T-helper 17 cell (primary cell): ENCODE measurements at regions not wholly inside any gene's neighbourhood (a gene's known extent, or its start where the extent isn't known, plus 50 kb on each side); places are given as distances from the start of the nearest gene placed in this dataset.
"Not testable (repeated sequence)": the region's sequence is repeated elsewhere in the genome, so short reads cannot be mapped to it uniquely, and the experiment has no call there.

Source experiments
- ATAC-seq: fragments of 150-1000 bp; cut with Tn5 transposase; 2 replicates; pipeline ENCODE4 v1.10.0; 2021; ENCODE audit warnings: mild to moderate bottlenecking, moderate library complexity
- DNase-seq, 3 donors: peaks; one replicate each; pipeline versions ENCODE4 v3.0.0 to v3.0.0-alpha.2; 2020 to 2021
- H3K9me3 ChIP-seq: one replicate; pipeline ENCODE4 v1.7.0; 2013; ENCODE audit warnings: low read length, mild to moderate bottlenecking; ENCODE audit not compliant: control insufficient read depth, poor library complexity, severe bottlenecking
- H3K27ac Mint-ChIP-seq: one replicate; pipeline ENCODE4 v1.8.0; 2022; ENCODE audit warnings: mild to moderate bottlenecking, moderate library complexity, mixed read lengths
- H3K27me3 Mint-ChIP-seq: one replicate; pipeline ENCODE4 v1.8.0; 2022; ENCODE audit warnings: mixed read lengths
- H3K36me3 Mint-ChIP-seq: one replicate; pipeline ENCODE4 v1.8.0; 2022; ENCODE audit warnings: low read depth, mixed read lengths
- H3K4me1 Mint-ChIP-seq: one replicate; pipeline ENCODE4 v1.8.0; 2022; ENCODE audit warnings: mild to moderate bottlenecking, mixed read lengths
- H3K4me3 Mint-ChIP-seq: one replicate; pipeline ENCODE4 v1.8.0; 2022; ENCODE audit warnings: mild to moderate bottlenecking, moderate library complexity, mixed read lengths

GRCh38 chr22:38375784-38376183 is 58.6 kb upstream of the CSNK1E start:
- H3K36me3 Mint-ChIP-seq, H3K9me3 ChIP-seq, H3K4me3 Mint-ChIP-seq, DNase-seq, H3K27me3 Mint-ChIP-seq, ATAC-seq: not testable (repeated sequence)
- Mint-ChIP-seq H3K4me1 (peaks cover 19% of the 10 kb centered on the region), H3K27ac (peak overlapping the region; percentile 62)

DNA sequence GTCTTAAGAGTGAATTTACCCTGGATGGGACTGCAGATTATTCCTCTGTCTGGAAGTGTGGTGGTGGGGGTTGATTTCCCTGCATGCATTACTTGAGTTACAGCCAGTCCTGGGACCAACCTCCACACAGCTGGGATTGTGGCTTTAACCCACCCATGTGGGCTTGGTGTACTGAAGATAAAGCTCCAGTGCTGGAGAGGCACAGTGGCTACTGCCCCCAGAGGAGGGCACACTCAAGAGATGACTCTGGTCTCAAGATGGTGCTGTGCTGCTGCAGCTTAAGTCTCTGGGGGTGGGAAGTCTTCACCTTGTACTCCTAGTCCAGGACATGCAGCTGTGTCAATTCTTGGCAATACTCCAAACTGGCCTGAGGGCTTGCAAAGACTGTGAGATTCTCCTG is 57.8 kb upstream of the CSNK1E start:
- Mint-ChIP-seq H3K27ac (peak overlapping the region; percentile 62), H3K4me1 (peaks cover 19% of the 10 kb centered on the region)
- not testable (repeated sequence) for H3K4me3 Mint-ChIP-seq, DNase-seq, H3K9me3 ChIP-seq, H3K36me3 Mint-ChIP-seq, ATAC-seq, H3K27me3 Mint-ChIP-seq

GRCh38 chr22:38374433-38374831 is 57.2 kb upstream of the CSNK1E start:
- DNase-seq, ATAC-seq, H3K27ac Mint-ChIP-seq, H3K36me3 Mint-ChIP-seq, H3K27me3 Mint-ChIP-seq, H3K9me3 ChIP-seq: not testable (repeated sequence)
- Mint-ChIP-seq H3K4me1 (peaks cover 22% of the 10 kb centered on the region), H3K4me3 (peak overlapping the region; percentile 56)

GRCh38 chr22:38373783-38374432 is 56.7 kb upstream of the CSNK1E start:
- peak overlapping the region; percentile 59 for H3K27ac Mint-ChIP-seq

DNA sequence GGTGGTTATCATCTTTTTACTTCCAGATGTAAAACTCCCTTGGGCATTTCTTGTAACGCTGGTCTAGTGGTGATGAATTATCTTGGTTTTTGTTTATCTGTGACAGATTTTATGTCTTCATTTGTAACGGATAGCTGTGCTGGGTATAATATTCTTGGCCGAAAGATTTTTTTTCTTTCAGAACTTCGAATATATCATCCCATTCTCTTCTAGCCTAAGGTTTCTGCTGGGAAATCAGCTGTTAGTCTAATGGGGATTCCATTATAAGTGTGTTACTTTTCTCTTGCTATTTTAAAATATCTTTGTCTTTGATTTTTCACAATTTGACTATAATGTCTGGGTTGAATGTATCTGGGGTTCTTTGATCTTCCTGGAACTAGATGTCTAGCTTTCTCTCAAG is 55.4 kb upstream of the CSNK1E start:
- not testable (repeated sequence) for ATAC-seq, H3K27ac Mint-ChIP-seq, DNase-seq, H3K4me3 Mint-ChIP-seq, H3K27me3 Mint-ChIP-seq, H3K36me3 Mint-ChIP-seq, H3K9me3 ChIP-seq
- peaks cover 22% of the 10 kb centered on the region for H3K4me1 Mint-ChIP-seq

More at GRCh38 chr22:38373783-38374432, 56.7 kb upstream of the CSNK1E start:
- not testable (repeated sequence) for H3K36me3 Mint-ChIP-seq, DNase-seq, H3K9me3 ChIP-seq, H3K27me3 Mint-ChIP-seq
- peak; percentile 78 for ATAC-seq
- Mint-ChIP-seq H3K4me3 (peak overlapping the region; percentile 56), H3K4me1 (peaks cover 22% of the 10 kb centered on the region)

- not testable (repeated sequence) for H3K27me3 Mint-ChIP-seq, H3K27ac Mint-ChIP-seq, DNase-seq, ATAC-seq, H3K9me3 ChIP-seq, H3K4me3 Mint-ChIP-seq, H3K36me3 Mint-ChIP-seq
- peaks cover 14% of the 10 kb centered on the region for H3K4me1 Mint-ChIP-seq
Observed at GRCh38 chr22:38370490-38370889, 53.3 kb upstream of the CSNK1E start.

- H3K36me3 Mint-ChIP-seq, H3K9me3 ChIP-seq, H3K4me1 Mint-ChIP-seq, ATAC-seq, H3K4me3 Mint-ChIP-seq, H3K27ac Mint-ChIP-seq, H3K27me3 Mint-ChIP-seq, DNase-seq: not testable (repeated sequence)
Observed at GRCh38 chr22:38369132-38369531, 51.9 kb upstream of the CSNK1E start.
